Hematopoietic multipotent progenitor cell treated with erythropoietin and hydrocortisone succinate and interleukin-3 and kit ligand, for 8 days (in vitro differentiated cells): ENCODE measurements at regions not wholly inside any gene's neighbourhood (a gene's known extent, or its start where the extent isn't known, plus 50 kb on each side); places are given as distances from the start of the nearest gene placed in this dataset.
"Not testable (repeated sequence)": the region's sequence is repeated elsewhere in the genome, so short reads cannot be mapped to it uniquely, and the experiment has no call there.

Experiments used
- DNase-seq: peaks from one replicate; pipeline ENCODE4 v3.0.0-alpha.2; 2015

DNA sequence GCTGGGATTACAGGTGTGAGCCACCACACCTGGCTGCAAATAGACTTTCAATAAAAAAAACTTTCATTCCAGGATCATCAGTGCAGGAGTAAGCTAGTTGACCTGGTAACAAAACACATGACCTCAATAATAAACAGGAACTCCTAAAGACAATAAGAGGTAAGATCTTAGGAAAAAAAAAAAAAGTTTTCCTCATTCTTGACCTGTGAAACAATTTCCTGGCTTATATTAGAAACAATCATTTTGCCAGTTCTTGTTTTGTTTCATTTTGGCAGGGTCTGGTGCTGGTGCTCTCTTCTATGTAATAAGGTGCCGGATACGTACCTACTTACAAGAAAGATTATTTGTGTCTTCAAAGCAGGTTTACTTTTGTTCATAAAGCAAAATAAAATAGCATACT, 90.6 kb upstream of the AMN1 start:
- no peak for DNase-seq

DNA sequence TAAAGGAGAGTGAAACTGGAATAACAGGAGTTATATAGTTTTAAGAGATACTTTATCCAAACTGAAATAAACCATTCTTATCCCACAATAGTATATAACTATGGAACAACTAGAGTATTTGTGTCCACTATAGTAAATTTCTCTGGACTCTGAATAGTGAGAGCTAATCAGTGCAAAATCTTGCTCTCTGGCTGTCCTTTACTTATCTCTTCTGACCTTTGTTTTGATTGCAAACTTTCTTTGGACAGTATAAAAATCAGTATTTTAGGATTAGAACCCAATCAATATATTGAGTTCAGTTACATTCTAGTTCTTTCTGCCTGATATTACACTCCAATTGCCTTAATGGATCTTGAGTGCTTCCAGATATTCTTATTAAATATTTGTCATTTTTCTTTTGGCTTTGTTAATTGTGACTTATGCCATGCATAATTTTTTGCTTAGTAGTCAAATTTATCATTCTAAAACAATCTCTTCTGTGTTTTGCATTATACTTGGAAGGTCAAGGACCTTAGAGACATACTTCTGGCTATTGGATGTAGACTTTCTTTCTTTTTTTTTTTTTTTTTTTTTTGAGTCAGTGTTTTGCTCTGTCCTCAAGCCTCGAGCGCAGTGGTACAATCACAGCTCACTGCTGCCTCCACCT, 89.9 kb upstream of the AMN1 start:
- no peak for DNase-seq

DNA sequence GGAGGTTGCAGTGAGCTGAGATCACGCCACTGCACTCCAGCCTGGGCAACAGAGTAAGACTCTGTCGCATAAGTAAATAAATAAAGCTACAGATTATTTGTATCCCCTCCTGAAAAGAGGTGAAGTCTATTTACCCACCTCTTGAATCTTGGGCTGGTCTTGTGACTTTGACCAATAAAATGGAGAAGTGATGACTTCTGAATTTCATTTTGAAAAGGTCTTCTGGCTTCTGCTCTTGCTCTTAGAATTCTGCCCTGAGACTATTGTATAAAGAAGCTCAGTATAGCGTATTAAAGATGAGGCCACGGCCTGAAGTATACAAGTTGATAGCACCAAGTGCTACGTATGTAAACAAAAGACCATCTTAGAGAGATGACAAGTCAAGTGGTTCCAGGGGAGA, 88.3 kb upstream of the AMN1 start:
- no peak for DNase-seq

DNA sequence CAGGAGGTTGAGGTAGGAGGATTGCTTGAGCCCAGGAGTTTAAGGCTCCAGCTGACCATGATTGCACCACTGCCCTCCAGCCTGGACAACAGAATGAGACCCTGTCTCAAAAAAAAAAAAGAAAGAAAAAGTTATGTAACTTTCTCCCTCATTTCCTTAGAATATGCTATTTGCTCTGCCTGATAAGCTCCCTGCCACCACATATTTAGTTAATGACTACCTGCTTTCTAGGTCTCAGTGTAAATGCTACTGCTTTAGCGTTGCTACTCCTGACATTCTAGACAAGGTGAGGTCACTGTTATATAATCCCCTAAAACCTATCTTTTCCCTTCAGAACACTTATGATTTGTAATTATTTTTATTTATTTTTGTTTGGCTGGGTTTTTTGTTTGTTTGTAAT, 86.3 kb upstream of the AMN1 start:
- no peak for DNase-seq

DNA sequence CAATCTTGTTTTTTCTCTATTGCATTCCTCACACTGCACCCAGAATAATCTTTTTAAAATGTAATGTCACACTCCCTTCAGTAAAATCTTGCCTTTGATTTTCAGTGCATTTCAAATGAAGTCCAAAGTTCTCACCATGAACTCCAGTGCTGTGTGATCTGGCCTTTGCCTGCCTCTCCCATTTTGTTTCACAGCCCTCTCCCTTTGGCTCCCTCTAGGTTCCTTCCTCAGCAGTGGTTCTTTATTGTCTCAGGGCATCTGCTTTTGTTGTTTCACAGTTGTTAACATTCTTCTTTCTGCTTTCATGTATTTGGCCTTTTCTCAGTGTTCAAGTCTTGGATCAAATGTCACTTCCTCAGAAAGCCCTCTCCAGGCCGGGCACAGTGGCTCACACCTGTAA, 84.5 kb upstream of the AMN1 start:
- DNase-seq: no peak

DNA sequence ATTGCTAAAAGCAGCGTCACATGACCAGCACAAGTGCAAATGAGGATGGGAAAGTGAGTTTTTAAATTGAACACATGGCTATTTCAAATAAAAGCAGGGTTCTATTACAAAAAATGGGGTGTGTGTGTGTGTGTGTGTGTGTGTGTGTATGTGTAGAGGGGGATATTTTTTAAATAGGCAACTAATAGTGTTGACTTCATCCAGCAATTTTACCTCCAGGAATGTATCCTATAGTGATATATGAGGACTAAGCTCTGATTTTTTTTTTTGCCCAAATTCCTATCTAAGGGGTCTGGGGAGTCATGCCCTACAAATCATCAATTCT, 78.9 kb upstream of the AMN1 start:
- no peak for DNase-seq

DNA sequence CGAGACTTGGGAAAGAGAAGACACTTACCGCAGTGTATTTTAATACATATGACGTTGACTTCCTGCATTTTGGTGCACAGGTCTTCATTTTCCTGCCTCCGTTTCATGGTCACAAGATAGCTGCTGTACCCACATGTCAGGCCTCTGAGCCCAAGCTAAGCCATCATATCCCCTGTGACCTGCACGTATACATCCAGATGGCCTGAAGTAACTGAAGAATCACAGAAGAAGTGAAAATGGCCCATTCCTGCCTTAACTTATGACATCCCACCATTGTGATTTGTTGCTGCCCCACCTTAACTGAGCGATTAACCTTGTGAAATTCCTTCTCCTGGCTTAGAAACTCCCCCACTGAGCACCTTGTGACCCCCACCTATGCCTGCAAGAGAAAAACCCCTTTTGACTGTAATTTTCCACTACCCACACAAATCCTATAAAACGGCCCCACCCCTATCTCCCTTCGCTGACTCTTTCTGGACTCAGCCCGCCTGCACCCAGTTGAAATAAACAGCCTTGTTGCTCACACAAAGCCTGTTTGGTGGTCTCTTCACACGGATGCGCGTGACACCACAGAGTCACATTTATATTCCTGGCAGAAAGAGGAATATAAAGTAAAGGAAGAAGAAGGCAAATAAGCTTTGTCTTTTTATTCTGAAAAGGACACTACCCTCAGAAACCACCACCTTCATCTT, 78.4 kb upstream of the AMN1 start:
- not testable (repeated sequence) for DNase-seq

DNA sequence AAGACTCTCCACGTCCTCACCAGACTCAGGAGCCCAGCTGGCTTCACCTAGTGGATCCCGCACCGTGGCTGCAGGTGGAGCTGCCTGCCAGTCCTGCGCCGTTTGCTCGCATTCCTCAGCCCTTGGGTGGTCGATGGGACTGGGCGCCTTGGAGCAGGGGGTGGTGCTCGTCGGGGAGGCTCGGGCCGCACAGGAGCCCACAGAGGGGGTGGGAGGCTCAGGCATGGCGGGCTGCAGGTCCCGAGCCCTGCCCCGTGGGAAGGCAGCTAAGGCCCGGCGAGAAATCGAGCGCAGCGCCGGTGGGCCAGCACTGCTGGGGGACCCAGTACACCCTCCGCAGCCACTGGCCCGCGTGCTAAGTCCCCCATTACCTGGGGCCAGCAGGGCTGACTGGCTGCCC, 76.9 kb upstream of the AMN1 start:
- DNase-seq: not testable (repeated sequence)

DNA sequence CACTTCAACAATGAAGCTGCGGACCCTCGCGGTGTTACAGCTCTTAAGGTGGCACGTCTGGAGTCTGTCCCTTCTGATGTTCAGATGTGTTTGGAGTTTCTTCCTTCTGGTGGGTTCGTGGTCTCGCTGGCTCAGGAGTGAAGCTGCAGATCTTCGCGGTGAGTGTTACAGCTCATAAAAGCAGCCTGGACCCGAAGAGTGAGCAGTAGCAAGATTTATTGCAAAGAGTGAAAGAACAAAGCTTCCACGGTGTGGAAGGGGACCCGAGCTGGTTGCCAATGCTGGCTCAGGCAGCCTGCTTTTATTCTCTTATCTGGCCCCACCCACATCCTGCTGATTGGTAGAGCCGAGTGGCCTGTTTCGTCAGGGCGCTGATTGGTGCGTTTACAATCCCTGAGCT, 75.9 kb upstream of the AMN1 start:
- DNase-seq: not testable (repeated sequence)

DNA sequence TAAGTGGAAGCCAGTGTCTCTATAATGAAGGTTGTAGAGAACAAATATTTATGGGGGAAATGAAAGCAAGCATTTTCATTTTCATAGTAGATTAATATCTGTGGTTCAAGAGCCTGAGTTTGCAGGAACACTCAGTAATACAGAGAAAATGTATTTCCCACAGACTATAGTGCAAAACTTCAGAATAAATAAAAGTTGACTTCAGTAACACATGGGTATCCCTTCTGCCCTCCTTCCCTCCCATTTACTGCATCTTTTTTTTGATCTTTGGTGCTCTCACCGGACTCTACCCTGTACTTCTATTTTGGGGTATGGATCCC, 75.3 kb upstream of the AMN1 start:
- DNase-seq: no peak

DNA sequence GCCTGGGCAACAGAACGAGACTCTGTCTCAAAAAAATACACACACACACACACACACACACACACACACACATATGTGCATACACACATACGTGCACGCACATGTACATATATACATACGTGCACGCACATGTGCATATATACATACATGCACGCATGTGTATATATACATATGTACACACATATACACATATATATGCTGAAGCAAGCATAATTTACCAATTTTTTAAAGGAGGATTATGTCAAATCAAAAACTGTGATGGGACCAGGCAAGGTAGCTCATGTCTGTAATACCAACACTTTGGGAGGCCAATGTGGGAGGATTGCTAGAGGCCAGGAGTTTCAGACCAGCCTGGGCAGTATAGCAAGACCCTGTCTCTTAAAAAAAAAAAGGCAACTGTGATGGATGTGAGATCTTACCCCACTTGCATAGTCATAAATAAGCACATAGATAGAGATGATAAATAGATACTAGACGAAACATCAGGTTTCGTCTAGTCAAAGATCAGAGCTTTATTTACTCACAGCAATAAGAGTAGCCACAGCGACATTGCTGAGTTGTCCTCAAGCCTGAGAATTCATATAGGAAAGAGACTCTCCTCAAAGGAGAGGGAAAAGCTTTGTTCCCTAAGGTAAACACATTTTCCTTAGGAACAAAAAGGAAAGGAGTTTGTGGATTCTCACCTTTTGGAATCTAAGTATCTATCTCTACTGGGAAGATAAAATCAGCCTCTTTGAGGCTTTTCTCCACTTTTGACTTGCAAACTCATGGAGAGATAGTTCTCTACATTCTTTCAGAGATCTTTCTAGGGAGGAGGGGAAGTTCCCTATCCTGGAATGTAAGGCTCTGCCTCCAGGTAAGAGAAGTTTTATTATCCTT, 74.7 kb upstream of the AMN1 start:
- no peak for DNase-seq

DNA sequence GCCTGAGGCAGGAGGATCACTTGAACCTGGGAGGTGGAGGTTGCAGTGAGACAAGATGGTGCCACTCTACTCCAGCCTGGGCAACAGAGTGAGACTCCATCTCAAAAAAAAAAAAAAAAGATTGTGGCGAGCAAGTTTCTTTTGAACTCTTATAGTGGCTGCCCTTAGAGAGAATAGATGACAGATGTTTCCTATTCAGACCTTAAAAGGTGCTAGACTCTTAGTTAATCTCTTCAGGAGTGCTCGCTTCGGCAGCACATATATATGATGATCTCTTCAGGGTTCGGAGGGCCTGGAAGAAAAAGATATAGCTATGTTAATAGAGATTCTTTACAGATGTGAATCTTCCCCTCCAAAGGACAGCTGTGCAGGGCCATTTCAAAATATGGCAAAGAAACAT, 73.1 kb upstream of the AMN1 start:
- DNase-seq: no peak

DNA sequence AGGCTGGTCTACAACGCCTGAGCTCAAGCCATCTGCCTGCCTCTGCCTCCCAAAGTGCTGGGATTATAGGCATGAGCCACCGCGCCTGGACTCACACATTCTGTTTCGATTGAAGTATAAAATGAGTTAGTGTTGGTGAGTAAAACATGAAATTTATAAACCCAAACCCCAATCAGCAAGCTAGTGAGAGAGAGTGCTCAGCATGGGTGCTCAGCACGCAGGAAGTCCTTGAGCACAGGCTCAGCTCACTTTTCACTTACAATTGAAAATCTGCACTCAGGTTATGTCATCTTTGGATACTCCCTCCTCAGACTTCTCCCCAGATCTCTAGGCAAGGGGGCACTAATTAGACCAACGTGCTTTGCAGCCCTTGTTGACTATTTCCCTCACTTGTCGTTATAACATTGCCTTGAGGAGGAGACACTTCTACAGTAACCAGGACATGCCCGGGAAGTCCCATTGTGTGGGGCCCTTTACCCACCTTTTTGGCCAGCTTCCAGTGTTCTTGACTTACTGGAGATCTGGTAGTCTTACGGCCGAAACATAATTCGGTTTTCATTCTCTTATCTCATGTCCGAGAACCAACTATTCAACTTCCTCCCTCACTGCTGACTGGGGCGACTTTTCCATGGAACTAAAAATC, 68.5 kb upstream of the AMN1 start:
- peak; percentile 10 for DNase-seq

DNA sequence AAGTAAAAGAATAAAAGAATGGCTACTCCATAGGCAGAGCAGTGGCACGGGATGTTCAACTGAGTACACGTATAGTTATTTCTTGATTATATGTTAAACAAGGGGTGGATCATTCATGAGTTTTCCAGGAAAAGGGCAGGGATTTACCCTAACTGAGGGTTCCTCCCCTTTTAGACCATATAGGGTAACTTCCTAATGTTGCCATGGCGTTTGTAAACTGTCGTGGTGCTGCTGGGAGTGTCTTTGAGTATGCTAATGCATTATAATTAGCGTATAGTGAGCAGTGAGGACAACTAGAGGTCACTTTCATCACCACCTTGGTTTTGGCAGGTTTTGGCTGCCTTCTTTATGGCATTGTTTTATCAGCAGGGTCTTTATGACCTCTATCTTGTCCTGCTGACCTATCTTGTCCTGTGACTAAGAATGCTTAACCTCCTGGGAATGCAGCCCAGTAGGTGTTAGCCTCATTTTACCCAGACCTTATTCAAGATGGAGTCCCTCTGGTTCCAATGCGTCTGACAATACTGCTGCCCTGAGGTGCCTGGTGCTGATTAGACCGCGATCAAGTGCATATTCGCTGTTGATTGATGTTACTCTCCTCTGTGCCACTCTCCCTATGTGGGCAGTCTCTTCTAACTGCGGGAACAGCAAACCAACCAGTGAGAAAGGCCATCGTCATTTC, 67.6 kb upstream of the AMN1 start:
- no peak for DNase-seq

DNA sequence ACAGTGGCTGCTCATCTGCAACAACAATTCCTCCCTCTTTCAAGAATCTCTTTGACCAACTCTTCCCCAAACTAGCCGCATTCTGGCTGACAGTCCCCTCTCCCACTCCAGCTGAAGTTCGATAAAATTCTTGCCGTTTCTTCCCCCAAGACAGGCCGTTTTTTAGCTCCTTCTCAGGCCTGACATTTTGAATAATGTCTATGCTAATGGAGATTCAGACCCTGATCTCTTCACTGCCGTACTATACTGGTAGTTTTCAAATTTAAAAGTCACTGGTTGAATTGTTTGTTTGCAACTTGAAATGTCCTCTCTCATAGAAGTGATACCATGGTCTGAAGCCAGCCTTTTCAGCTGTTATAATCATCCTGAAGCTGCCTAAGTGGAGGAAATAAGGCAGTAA, 65.9 kb upstream of the AMN1 start:
- no peak for DNase-seq

DNA sequence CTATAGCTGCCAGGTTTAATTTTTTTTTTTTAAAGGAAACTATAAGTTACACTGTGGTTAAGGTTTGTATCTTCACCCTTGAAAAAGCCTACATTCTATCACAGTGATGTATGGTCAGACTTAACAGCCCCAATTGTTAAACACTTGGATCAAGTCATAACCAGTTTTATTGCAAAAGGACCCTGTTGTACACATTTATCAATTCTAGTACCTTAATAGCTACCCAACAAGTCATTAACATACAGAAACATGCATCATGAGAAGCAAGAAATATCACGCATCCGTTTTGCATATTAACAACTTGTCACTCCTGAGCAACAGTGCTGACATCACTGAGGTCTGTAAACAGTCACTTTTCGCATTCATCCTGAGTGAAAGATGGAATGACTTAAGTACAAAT, 62.4 kb upstream of the AMN1 start:
- not testable (repeated sequence) for DNase-seq

DNA sequence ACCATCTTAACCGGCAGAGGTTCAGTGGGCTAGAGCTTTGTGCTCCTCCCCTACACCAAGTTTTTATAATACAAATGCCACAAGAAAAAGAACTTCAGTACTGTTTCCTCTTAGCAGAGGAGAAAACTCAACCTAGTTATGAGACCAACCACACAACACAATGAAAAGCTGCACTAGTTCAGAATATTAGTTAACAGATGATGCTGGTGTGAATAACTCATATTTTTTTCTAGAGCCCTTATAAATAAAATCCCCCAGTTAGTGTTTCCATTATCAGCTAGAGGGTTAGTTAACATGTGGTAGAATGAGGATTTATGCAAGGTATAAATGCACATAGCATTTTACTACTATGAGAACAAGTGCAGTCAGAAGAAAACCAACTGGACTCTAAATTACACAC, 61.9 kb upstream of the AMN1 start:
- DNase-seq: no peak

DNA sequence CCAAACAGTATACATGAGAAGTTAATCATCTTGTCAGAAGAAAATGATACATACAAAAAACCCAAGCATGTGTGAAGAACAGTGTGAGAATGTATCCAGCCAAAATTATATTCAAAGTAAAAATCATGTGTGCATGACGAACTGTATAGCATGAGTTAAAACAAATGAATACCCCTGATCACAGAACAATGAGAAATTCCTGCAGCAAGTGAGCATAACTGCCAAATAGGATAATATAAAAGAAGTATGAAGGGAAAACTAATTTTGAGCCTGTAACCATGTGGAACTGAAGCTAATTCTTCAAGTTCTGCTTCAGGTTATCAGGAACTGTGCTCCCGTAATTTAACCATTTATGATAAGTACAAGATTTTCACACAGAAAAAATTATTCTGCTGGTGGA, 56.5 kb upstream of the AMN1 start:
- no peak for DNase-seq

DNA sequence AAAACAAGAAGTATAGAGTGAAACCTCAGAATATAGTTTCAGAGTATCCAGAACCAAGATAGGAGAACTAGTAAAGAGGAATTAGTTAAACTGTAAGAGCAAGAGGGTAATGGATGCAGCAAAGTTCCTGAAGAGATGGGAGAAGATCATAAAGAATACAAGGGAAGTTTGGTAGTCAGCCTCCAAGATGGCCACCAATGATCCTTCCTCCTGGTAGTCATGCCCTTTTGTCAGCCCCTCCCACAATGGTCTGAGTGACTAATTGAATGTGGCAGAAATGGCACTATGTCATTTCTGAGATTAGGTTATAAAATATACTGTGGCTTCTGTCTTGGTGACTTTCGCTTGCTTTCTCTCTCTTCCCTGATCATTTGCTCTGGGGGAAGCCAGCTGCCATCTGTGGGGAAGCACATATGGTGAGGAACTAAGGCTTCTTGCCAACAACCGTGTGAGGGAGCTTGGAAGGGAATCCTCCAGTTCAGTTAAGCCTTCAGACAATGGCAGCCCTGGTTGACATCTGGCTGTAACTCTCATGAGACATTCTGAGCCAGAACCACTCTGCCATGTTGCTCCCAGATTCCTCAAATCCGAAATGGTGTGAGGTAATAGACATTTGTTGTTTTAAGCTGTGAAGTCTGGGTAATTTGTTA, 55.3 kb upstream of the AMN1 start:
- no peak for DNase-seq

DNA sequence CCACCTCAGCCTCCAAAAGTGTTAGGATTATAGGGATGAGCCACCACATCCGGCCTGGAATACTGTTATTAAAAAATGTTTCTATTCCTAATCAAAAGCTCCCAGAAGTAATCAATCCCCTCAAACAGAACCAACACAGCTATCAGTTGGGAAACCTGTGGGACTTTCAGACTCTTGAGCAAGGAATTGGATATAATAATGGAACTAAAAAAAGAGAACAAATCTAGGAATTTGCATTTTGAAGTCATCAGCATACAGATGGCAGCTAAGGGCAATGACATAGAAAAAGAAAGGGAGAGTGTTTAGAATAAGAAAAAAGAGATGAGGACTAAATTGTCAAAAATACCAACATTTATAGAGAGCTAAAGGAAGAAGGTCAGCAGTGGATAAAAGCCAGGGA, 54.7 kb upstream of the AMN1 start:
- DNase-seq: no peak

DNA sequence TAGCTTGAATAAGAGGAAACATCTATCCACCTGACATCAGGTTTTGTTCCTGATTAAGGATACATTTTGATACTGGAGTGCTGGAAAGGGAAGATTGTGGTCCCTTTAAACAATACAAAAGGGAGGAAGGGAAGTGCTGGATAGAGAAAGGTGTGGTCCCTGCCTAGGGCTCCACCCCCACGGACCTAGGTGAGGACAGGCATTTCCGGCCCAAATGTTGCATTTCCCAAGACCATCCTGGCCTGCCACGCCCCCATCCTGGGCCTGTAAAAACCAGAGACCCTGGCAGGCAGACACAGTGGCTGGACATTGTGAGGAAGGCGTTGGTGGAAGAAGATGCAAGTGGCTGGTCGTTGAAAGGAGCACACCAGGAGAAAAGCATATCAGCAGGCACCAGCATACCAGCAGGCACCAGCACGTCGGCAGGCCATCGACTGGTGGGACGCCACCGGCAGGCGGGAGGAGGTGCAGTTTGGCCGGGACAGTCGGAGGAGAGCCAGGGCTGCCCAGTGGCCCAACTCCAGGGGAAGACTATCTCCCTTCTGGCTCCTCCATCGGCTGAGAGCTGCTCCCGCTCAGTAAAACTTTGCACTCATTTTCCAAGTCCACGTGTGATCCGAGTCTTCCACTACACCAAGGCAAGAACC, 53.2 kb upstream of the AMN1 start:
- no peak for DNase-seq

DNA sequence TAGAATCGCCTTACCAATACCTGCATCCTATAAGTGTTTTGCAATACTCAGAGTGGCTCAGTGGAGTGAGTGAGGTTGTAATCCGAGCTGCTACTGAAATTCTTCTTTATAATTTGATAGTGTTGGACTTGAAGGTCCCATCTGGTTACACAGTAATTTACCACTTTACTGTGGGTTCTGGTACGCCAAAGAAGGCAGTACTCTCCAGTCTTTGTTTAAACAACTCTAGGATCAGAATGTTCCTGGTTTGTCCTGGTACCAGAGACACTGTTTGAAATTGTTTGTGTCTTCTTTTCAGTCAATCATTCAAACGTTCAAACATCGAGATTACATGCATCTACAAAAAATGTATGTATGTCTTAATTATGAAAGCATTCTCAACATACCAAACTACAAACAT, 51.3 kb upstream of the AMN1 start:
- DNase-seq: no peak
